ENCODE measurements at regions not wholly inside any gene's neighbourhood (a gene's known extent, or its start where the extent isn't known, plus 50 kb on each side); places are given as distances from the start of the nearest gene placed in this dataset.

DNA sequence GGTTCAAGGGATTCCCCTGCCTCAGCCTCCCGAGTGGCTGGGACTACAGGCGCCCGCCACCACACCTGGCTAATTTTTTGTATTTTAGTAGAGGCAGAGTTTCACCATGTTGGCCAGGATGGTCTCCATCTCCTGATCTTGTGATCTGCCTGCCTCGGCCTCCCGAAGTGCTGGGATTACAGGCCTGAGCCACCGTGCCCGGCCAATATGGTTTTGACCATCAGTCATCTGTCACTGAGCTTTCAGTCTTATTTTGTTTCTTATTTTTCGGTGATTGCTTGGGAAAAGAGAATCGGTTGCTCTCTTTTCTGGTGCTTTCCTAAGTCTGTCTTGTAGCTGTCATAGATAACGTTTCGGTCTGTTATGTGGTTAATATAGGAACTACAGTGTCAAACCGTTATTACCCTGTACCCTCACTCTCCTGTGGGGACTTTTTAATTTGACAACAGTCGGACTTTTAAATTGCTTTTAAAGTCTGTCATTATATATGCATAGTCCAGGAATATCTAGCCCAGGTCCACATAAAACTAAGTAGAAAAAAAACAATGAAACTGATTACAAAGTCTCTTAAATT lies 453.4 kb downstream of the KCNJ18 start:
- no peak overlapping the region for H3K4me3 ChIP-seq
- no peaks in the 10 kb centered on the region for H3K36me3 ChIP-seq
- no peak overlapping the region for H3K27ac Mint-ChIP-seq
- H3K36me3 Mint-ChIP-seq: no peaks in the 10 kb centered on the region
- H3K4me1 ChIP-seq: no peaks in the 10 kb centered on the region
- no peak overlapping the region for H2AFZ ChIP-seq (replicated peaks)
- peaks cover 19% of the 10 kb centered on the region for H3K9me3 Mint-ChIP-seq
- H3K27me3 Mint-ChIP-seq (ENCODE audit: insufficient read depth, low read depth): no peaks in the 10 kb centered on the region
- no peaks in the 10 kb centered on the region for H3K79me2 ChIP-seq (ENCODE audit: low read depth)
- peaks cover 26% of the 10 kb centered on the region for H3K9me3 ChIP-seq (ENCODE audit: low read depth)
- H3K27me3 ChIP-seq: no peaks in the 10 kb centered on the region
- no peaks in the 10 kb centered on the region for H4K20me1 ChIP-seq (ENCODE audit: low read depth)
- H3F3A ChIP-seq (ENCODE audit: low read depth): no peaks in the 10 kb centered on the region
- H3K9ac ChIP-seq: no peak overlapping the region
- DNase-seq (ENCODE audit: low spot score): no peak
- TF ChIP-seq, protein P1, sequence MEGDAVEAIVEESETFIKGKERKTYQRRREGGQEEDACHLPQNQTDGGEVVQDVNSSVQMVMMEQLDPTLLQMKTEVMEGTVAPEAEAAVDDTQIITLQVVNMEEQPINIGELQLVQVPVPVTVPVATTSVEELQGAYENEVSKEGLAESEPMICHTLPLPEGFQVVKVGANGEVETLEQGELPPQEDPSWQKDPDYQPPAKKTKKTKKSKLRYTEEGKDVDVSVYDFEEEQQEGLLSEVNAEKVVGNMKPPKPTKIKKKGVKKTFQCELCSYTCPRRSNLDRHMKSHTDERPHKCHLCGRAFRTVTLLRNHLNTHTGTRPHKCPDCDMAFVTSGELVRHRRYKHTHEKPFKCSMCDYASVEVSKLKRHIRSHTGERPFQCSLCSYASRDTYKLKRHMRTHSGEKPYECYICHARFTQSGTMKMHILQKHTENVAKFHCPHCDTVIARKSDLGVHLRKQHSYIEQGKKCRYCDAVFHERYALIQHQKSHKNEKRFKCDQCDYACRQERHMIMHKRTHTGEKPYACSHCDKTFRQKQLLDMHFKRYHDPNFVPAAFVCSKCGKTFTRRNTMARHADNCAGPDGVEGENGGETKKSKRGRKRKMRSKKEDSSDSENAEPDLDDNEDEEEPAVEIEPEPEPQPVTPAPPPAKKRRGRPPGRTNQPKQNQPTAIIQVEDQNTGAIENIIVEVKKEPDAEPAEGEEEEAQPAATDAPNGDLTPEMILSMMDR (IDR thresholded peaks at IDR 0.05): no peak
- no peak for TF ChIP-seq EZH2 (IDR thresholded peaks at IDR 0.05)
- no peak for TF ChIP-seq EZH2phosphoT487 (IDR thresholded peaks at IDR 0.05)
- no peaks in the 10 kb centered on the region for H3K4me1 Mint-ChIP-seq
- H3K4me3 Mint-ChIP-seq: no peak overlapping the region
- H3K27ac ChIP-seq: no peak overlapping the region
- H3K4me2 ChIP-seq: no peak overlapping the region

DNA sequence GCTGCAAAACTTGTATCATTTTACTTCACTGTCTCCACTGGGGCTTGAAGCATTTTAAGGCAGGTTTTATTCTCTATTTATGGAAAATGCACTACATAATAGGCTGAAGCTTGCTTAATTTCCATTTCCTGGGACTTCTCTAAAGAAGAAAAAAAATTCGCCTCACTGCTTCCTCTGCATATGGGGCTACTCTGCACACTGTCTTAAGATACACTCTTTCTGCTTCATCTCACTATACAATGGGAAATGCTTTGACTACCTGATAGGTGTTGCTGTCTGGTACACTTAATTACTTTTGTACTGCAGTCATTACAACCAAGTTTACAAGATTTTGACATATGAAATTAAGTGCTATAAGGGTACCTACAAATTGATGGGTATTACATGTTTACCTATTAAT lies 466.0 kb downstream of the KCNJ18 start:
- Histone ChIP-seq H3K79me2 (ENCODE audit: low read depth) (no peaks in the 10 kb centered on the region), H3K9ac (no peak overlapping the region), H3F3A (ENCODE audit: low read depth) (no peaks in the 10 kb centered on the region), H3K4me3 (no peak overlapping the region), H3K4me2 (no peak overlapping the region), H3K9me3 (ENCODE audit: low read depth) (peaks cover 26% of the 10 kb centered on the region), H4K20me1 (ENCODE audit: low read depth) (no peaks in the 10 kb centered on the region), H3K27me3 (no peaks in the 10 kb centered on the region), H3K36me3 (no peaks in the 10 kb centered on the region), H3K27ac (no peak overlapping the region), H3K4me1 (no peaks in the 10 kb centered on the region), H2AFZ (replicated peaks) (no peak overlapping the region)
- Mint-ChIP-seq H3K27ac (no peak overlapping the region), H3K9me3 (peaks cover 15% of the 10 kb centered on the region), H3K4me3 (no peak overlapping the region), H3K27me3 (ENCODE audit: insufficient read depth, low read depth) (no peaks in the 10 kb centered on the region), H3K36me3 (no peaks in the 10 kb centered on the region), H3K4me1 (no peaks in the 10 kb centered on the region)
- no peak for TF ChIP-seq EZH2 (IDR thresholded peaks at IDR 0.05)
- TF ChIP-seq EZH2phosphoT487 (IDR thresholded peaks at IDR 0.05): no peak
- TF ChIP-seq, protein P1 (IDR thresholded peaks at IDR 0.05): no peak
- no peak for DNase-seq (ENCODE audit: low spot score)

DNA sequence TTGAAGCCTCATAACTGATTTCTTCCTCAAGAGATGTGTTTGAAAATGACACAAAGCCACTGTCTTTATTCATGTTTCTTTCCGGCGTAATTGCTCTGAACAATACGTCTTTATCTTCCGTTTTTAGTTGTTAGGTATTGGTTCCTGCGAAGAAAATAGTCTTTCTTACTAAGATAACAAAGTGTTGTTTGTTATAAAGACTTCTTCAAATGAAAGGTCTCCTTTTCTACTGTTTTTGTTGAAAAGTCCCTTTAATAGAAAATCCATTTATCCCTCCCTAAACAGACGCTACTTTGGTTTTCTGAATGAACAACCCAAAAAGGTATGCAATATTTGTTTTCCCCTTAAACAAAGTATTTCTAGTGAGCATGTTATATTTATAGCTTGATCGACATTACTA lies 469.1 kb downstream of the KCNJ18 start:
- DNase-seq (ENCODE audit: low spot score): no peak
- no peak overlapping the region for H3K27ac Mint-ChIP-seq
- Histone ChIP-seq H3K9me3 (ENCODE audit: low read depth) (peaks cover 43% of the 10 kb centered on the region), H3K4me2 (no peak overlapping the region), H4K20me1 (ENCODE audit: low read depth) (no peaks in the 10 kb centered on the region), H3K79me2 (ENCODE audit: low read depth) (no peaks in the 10 kb centered on the region), H3K27me3 (no peaks in the 10 kb centered on the region), H3K4me1 (no peaks in the 10 kb centered on the region), H3K4me3 (no peak overlapping the region), H2AFZ (replicated peaks) (no peak overlapping the region), H3K27ac (no peak overlapping the region), H3K9ac (no peak overlapping the region), H3K36me3 (no peaks in the 10 kb centered on the region), H3F3A (ENCODE audit: low read depth) (no peaks in the 10 kb centered on the region)
- no peaks in the 10 kb centered on the region for H3K36me3 Mint-ChIP-seq
- peaks cover 5% of the 10 kb centered on the region for H3K9me3 Mint-ChIP-seq
- TF ChIP-seq, protein P1 (IDR thresholded peaks at IDR 0.05): no peak
- TF ChIP-seq EZH2 (IDR thresholded peaks at IDR 0.05) (no peak), EZH2phosphoT487 (IDR thresholded peaks at IDR 0.05) (no peak)
- H3K4me3 Mint-ChIP-seq: no peak overlapping the region
- no peaks in the 10 kb centered on the region for H3K27me3 Mint-ChIP-seq (ENCODE audit: insufficient read depth, low read depth)
- H3K4me1 Mint-ChIP-seq: no peaks in the 10 kb centered on the region

Measured in neural progenitor cell (in vitro differentiated cells).